Body of pancreas (tissue), 4 donors: ENCODE measurements at regions not wholly inside any gene's neighbourhood (a gene's known extent, or its start where the extent isn't known, plus 50 kb on each side); places are given as distances from the start of the nearest gene placed in this dataset.

Source experiments
- ATAC-seq: fragments of 150-250 bp; one replicate; pipeline ENCODE4 v1.9.1; 2016
- DNase-seq, 4 donors: peaks; one replicate each; pipeline ENCODE4 v3.0.0-alpha.2; 2019
- H3K27ac ChIP-seq, 4 donors: fragments of 200-600 bp; sonication (generic); 1 replicate in 3 of 4; 2 replicates in 1 of 4; pipeline versions ENCODE4 v1.5.1 to v1.6.1; 2016 to 2019; ENCODE audit warnings: mild to moderate bottlenecking in 1 of 4, mixed read lengths in 1 of 4, moderate library complexity in 1 of 4
- H3K27me3 ChIP-seq, 2 donors: fragments of 200-600 bp; sonication (generic); one replicate each; pipeline ENCODE4 v1.6.0; 2016; ENCODE audit warnings: mild to moderate bottlenecking in 1 of 2
- H3K36me3 ChIP-seq, 2 donors: fragments of 200-600 bp; sonication (generic); replicated peaks in 1 of 2; 2 replicates each; pipeline ENCODE4 v1.5.1; 2016; ENCODE audit warnings: low read depth in 2 of 2; ENCODE audit not compliant: insufficient read depth in 1 of 2
- H3K4me1 ChIP-seq: fragments of 200-600 bp; sonication (generic); one replicate; pipeline ENCODE4 v1.6.0; 2016
- H3K4me3 ChIP-seq, 2 donors: fragments of 200-600 bp; sonication (generic); 1 replicate in 1 of 2; 2 replicates in 1 of 2; pipeline ENCODE4 v1.5.1; 2016 to 2019
- H3K9me3 ChIP-seq, 3 donors: fragments of 200-600 bp; sonication (generic); 1 replicate in 2 of 3; 2 replicates in 1 of 3; pipeline ENCODE4 v1.5.1; 2016
- CTCF ChIP-seq, 7 experiments: fragments of 450-650 bp in 4 of 7; fragments of 200-600 bp in 3 of 7; sonication (generic) in 3 of 7; IDR thresholded peaks; one replicate each; pipeline ENCODE4 v1.5.1; 2016 to 2019; ENCODE audit warnings: antibody characterized with exemption in 7 of 7
- POLR2A ChIP-seq, 3 donors: fragments of 450-650 bp; IDR thresholded peaks; one replicate each; pipeline ENCODE4 v1.6.1; 2016; ENCODE audit warnings: antibody characterized with exemption in 3 of 3, mild to moderate bottlenecking in 2 of 3
- WGBS, 2 donors: methylation state at CpG; one replicate each; pipeline ENCODE4 v1.1.5; 2017; 5-methylcytosine and 5-hydroxymethylcytosine counted together
- intact Hi-C: fragments of 100-400 bp; cut with DNase I; formaldehyde crosslinking; loops from one replicate; pipeline ENCODE4 v1.15.1; 2023

DNA sequence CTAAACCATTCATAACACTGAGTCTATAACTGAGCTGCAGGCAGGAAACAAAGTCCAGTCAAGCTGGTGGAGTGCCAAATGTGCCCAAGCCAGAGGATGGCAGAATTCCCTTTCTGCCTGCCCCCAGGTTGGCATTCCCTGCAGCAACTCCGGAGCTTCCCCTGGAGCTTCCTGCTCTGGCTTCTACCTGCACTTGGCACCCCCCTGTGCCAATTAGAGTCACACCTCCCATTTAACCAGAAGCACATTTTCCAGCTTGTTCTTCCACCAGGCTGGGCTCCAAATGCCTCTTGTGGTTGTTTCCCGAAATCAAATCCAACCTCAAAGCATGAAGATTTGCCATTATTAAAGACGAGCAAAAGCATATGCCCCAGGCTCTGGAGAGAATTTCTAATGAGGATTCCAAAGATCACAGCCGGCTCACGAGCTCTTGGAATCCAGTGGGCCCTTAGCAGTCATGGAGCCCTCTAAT, 294.5 kb downstream of the RRAGC start:
- H3K4me1 ChIP-seq, result no peaks in the 10 kb centered on the region
- ATAC-seq (no peak), DNase-seq (peak in 1 of 4 donors; percentile 14)
- 46 to 54% methylated on average over 5 of the region's 5 CpGs for WGBS, 2 donors
- no peak overlapping the region for H3K27ac ChIP-seq
- H3K27me3 ChIP-seq, result no peaks in the 10 kb centered on the region
- intact Hi-C loops, result no loop called here
- H3K4me3 ChIP-seq, result no peak overlapping the region
- no peaks in the 10 kb centered on the region for H3K9me3 ChIP-seq
- H3K36me3 ChIP-seq, result no peaks in the 10 kb centered on the region
- TF ChIP-seq POLR2A (IDR thresholded peaks at IDR 0.05), result no peak
- no peak for TF ChIP-seq CTCF (IDR thresholded peaks at IDR 0.05)

DNA sequence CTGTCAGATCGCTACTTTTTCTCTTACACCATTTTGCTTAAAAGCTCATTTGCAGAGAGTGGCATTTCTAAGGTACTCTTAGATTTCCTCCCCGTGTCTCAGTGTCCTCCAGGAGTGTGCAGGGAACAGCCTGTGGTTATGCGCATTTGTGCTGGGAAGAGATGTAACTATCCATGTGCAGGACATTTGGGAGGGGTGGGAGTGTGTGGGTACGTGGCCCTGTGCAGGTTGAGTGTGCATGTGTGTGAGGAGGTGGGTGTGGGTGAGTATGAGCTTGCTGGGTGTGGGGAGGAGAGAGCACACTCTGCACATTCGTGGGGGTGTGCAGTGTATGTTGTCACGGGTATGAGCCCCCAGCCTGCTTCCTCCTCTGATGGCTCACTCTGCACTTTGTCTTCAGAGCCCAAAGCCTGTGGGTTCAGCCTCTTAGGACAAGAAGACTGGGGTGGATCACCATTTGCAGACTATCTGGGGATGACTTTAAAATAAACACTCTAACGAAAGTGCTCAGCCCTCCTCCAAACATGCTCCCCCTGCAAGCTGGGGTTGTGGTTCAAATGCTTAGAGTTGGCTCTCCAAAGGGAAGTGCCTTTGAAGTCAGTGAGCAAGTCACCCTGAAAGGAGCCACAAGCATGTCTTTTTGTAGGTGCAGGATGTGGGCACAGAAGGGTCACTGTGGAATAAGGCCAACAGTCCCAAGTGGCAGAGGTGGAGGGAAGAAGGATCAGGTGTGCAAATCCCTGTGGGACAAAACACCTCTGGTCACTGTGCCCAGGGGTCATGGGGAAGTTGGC, 295.4 kb downstream of the RRAGC start:
- H3K4me1 ChIP-seq, result peaks cover 4% of the 10 kb centered on the region
- no peaks in the 10 kb centered on the region for H3K9me3 ChIP-seq
- intact Hi-C loops, result no loop called here
- WGBS, 2 donors, result 40 to 56% methylated on average over 6 to 7 of the region's 7 CpGs
- ATAC-seq (no peak), DNase-seq (no peak)
- no peak overlapping the region for H3K4me3 ChIP-seq
- no peak for TF ChIP-seq POLR2A (IDR thresholded peaks at IDR 0.05)
- TF ChIP-seq CTCF (IDR thresholded peaks at IDR 0.05), result no peak
- H3K36me3 ChIP-seq, result no peaks in the 10 kb centered on the region
- no peak overlapping the region for H3K27ac ChIP-seq
- no peaks in the 10 kb centered on the region for H3K27me3 ChIP-seq

DNA sequence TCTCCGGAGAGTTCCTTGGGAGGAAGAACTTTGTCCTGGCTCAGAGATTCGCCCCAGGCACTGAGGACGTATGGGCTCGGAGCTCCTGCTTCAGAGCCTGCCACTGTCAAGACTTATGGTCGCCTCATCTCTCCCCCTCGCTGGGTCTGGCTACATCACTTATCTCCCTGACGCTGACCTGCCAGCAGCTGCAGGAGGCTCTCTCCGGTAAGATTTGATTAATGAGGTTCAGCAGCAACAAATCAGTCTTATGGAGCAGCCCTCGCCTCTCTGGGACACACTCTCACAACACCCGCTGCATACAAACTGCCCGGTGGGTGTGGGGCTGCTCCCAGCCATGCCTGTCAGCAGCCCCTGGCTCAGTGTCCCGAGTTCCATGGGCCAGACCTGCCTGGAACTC, 297.8 kb downstream of the RRAGC start:
- Histone ChIP-seq H3K27me3 (no peaks in the 10 kb centered on the region), H3K36me3 (no peaks in the 10 kb centered on the region), H3K27ac (no peak overlapping the region), H3K4me1 (peaks cover 4% of the 10 kb centered on the region), H3K4me3 (no peak overlapping the region), H3K9me3 (no peaks in the 10 kb centered on the region)
- no peak for TF ChIP-seq CTCF (IDR thresholded peaks at IDR 0.05)
- TF ChIP-seq POLR2A (IDR thresholded peaks at IDR 0.05), result no peak
- intact Hi-C loops, result no loop called here
- WGBS, 2 donors, result 22 to 38% methylated on average over 12 of the region's 12 CpGs
- ATAC-seq, result no peak
- DNase-seq, result no peak

- ATAC-seq, result no peak
Observed at GRCh38 chr1:38561110-38561509, 298.5 kb downstream of the RRAGC start.

More at GRCh38 chr1:38561110-38561509, 298.5 kb downstream of the RRAGC start:
- Histone ChIP-seq H3K4me3 (no peak overlapping the region), H3K27me3 (no peaks in the 10 kb centered on the region), H3K9me3 (no peaks in the 10 kb centered on the region), H3K4me1 (peaks cover 4% of the 10 kb centered on the region), H3K36me3 (no peaks in the 10 kb centered on the region), H3K27ac (no peak overlapping the region)
- no peak for TF ChIP-seq POLR2A (IDR thresholded peaks at IDR 0.05)
- no peak for TF ChIP-seq CTCF (IDR thresholded peaks at IDR 0.05)
- 64 to 80% methylated on average over 4 of the region's 4 CpGs for WGBS, 2 donors
- intact Hi-C loops, result no loop called here
- no peak for DNase-seq
